ENCODE measurements at regions not wholly inside any gene's neighbourhood (a gene's known extent, or its start where the extent isn't known, plus 50 kb on each side); places are given as distances from the start of the nearest gene placed in this dataset.

DNA sequence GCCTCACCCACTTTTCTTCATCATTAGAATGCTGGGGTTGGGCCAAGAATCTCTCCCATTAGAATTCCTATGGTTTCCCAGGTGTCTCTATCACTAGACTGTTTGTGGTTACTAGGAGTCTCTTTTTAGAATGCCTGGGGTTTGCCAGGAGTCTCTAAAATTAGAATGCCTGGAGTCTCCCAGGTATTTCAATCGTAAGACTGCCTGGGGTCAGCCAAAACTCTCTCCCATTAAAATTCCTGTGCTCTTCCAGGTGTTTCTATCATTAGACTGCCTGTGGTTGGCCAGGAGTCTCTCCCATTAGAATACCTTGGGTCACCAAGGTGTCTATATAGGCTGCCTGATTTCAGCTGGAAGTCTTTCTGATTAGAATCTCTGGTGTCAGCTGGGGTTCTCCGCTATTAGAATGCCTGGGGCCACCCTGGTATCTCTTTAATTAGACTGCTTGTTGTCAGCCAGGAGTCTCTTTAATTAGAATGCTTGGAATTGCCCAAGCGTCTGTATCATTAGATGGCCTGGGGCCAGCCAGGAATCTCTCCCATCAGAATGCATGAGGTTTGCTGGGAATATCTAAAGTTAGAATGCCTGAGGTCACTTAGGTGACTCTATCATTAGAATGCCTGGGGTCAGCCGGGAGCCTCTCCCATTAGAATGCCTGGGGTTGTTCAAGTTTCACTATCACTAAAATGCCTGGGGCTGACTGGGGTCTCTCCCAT lies 1479.2 kb downstream of the UQCRFS1 start:
- TF ChIP-seq POLR2A (IDR thresholded peaks at IDR 0.05; ENCODE audit: low read depth, low read length) (no peak), POLR2AphosphoS5 (IDR thresholded peaks at IDR 0.05; ENCODE audit: low read depth, low read length) (no peak), TAF1 (IDR thresholded peaks at IDR 0.05; ENCODE audit: low read depth, low read length) (no peak), SPI1 (IDR thresholded peaks at IDR 0.05; ENCODE audit: low read depth, low read length) (no peak), PAX5 (IDR thresholded peaks at IDR 0.05; ENCODE audit: insufficient read depth, low read length, severe bottlenecking) (no peak)

All from GM12891 (cell line).